HepG2 (cell line): ENCODE measurements at regions not wholly inside any gene's neighbourhood (a gene's known extent, or its start where the extent isn't known, plus 50 kb on each side); places are given as distances from the start of the nearest gene placed in this dataset.

Source experiments
- ATAC-seq: fragments of 200-7000 bp; cut with Tn5 transposase; 3 replicates; pipeline ENCODE4 v1.9.1; 2020; ENCODE audit warnings: mild to moderate bottlenecking, moderate library complexity
- BruUV-seq: library from RNA; stranded (reverse); fragments of 400-500 nt; replicated peaks from 2 replicates; lab custom pipeline; 2021; lab: Mats Ljungman, UMichigan
- CTCF ChIA-PET: fragments of 300-600 bp; formaldehyde crosslinking; extraction: SDS; loops from one replicate; lab custom pipeline; 2021; ENCODE audit warnings: low total read pairs, inconsistent platforms, low intra/inter-chr PET ratio; lab: Yijun Ruan, JAX
- POLR2A ChIA-PET: fragments of 350-600 bp; sonication (Branson Sonifier 250); formaldehyde crosslinking; loops from one replicate; lab custom pipeline; 2020; ENCODE audit warnings: antibody characterized with exemption, inconsistent platforms; lab: Yijun Ruan, JAX
- DNase-seq: peaks from one replicate; pipeline ENCODE4 v3.0.0-alpha.2; 2015; ENCODE audit warnings: low spot score
- FAIRE-seq: peaks from 3 replicates; lab custom pipeline; 2011; peaks lifted over from hg19 to GRCh38; lab: Jason Lieb, UNC
- H2AFZ ChIP-seq: one replicate; pipeline ENCODE4 v1.6.1; 2011; ENCODE audit warnings: low read length, inconsistent platforms
- H3K27ac ChIP-seq: fragments of 300-600 bp; 3 replicates; pipeline ENCODE4 v1.8.0; 2011; ENCODE audit warnings: mixed run types, mild to moderate bottlenecking, mixed read lengths, low read length, inconsistent platforms; ENCODE audit not compliant: insufficient read depth; ENCODE audit errors: extremely low read length
- H3K27me3 ChIP-seq, 2 experiments: fragments of 200-600 bp in 1 of 2; 2 replicates in 1 of 2; 3 replicates in 1 of 2; pipeline versions ENCODE4 v1.6.0 to v1.8.0; 2011; ENCODE audit warnings: low read length in 2 of 2, mild to moderate bottlenecking in 2 of 2, moderate library complexity in 2 of 2, inconsistent platforms in 1 of 2; ENCODE audit not compliant: insufficient read depth in 2 of 2, control insufficient read depth in 1 of 2
- H3K36me3 ChIP-seq, 2 experiments: fragments of 200-600 bp in 1 of 2; replicated peaks in 1 of 2; 2 replicates in 1 of 2; 3 replicates in 1 of 2; pipeline versions ENCODE4 v1.5.1 to v1.8.0; 2011; ENCODE audit warnings: low read length in 2 of 2, inconsistent platforms in 1 of 2; ENCODE audit not compliant: insufficient read depth in 2 of 2, control insufficient read depth in 1 of 2
- H3K4me1 ChIP-seq: 2 replicates; pipeline ENCODE4 v1.5.1; 2012; ENCODE audit warnings: low read length, inconsistent platforms; ENCODE audit not compliant: insufficient read depth
- H3K4me2 ChIP-seq: 2 replicates; pipeline ENCODE4 v1.6.0; 2011; ENCODE audit warnings: low read depth, low read length, inconsistent platforms
- H3K4me3 ChIP-seq, 3 experiments: fragments of 200-600 bp in 1 of 3; sonication (generic), shearing (Covaris generic) in 1 of 3; replicated peaks in 1 of 3; 2 replicates each; pipeline ENCODE4 v1.5.1; 2011 to 2016; ENCODE audit warnings: low read length in 3 of 3, inconsistent platforms in 2 of 3, low read depth in 2 of 3, mild to moderate bottlenecking in 2 of 3, control low read depth in 1 of 3, mixed read lengths in 1 of 3; ENCODE audit not compliant: insufficient read depth in 1 of 3
- H3K79me2 ChIP-seq: one replicate; pipeline ENCODE4 v1.6.1; 2011; ENCODE audit warnings: low read length, inconsistent platforms; ENCODE audit not compliant: insufficient read depth
- H3K9ac ChIP-seq: 2 replicates; pipeline ENCODE4 v1.6.0; 2011; ENCODE audit warnings: mild to moderate bottlenecking, low read depth, low read length, inconsistent platforms; ENCODE audit not compliant: insufficient read depth
- H3K9me3 ChIP-seq: 2 replicates; pipeline ENCODE4 v1.5.1; 2012; ENCODE audit warnings: mild to moderate bottlenecking, low read length
- H4K20me1 ChIP-seq: 2 replicates; pipeline ENCODE4 v1.6.0; 2011; ENCODE audit warnings: inconsistent platforms, mild to moderate bottlenecking, low read length, moderate library complexity; ENCODE audit not compliant: insufficient read depth
- JUN ChIP-seq: sonication (generic); formaldehyde crosslinking; IDR thresholded peaks from 2 replicates; pipeline ENCODE4 v1.4.0; 2020; ENCODE audit warnings: mild to moderate bottlenecking, missing genetic modification reagents
- KLF13 ChIP-seq: sonication (generic); formaldehyde crosslinking; IDR thresholded peaks from 2 replicates; pipeline ENCODE4 v1.4.0; 2020; ENCODE audit warnings: mild to moderate bottlenecking, missing genetic modification reagents
- RAD51 ChIP-seq: fragments of 450-650 bp; IDR thresholded peaks from 2 replicates; pipeline ENCODE4 v1.6.1; 2016; ENCODE audit warnings: borderline replicate concordance
- SYNCRIP ChIP-seq: fragments of 200-400 bp; formaldehyde crosslinking; IDR thresholded peaks from 2 replicates; pipeline ENCODE4 v1.6.1; 2018; ENCODE audit warnings: mild to moderate bottlenecking, low read depth, low read length; ENCODE audit not compliant: insufficient read depth
- TCF7L2 ChIP-seq: IDR thresholded peaks from 2 replicates; pipeline ENCODE4 v1.6.1; 2011; ENCODE audit warnings: mild to moderate bottlenecking, low read depth, low read length, moderate library complexity
- ZFP36L2 ChIP-seq: sonication (generic); formaldehyde crosslinking; IDR thresholded peaks from 2 replicates; pipeline ENCODE4 v1.4.0; 2020; ENCODE audit warnings: missing genetic modification reagents
- ZFP82 ChIP-seq: sonication (generic); formaldehyde crosslinking; IDR thresholded peaks from 2 replicates; pipeline ENCODE4 v1.5.1; 2020; ENCODE audit warnings: mild to moderate bottlenecking, missing genetic modification reagents, borderline replicate concordance
- ZFY ChIP-seq: sonication (generic); formaldehyde crosslinking; IDR thresholded peaks from 2 replicates; pipeline ENCODE4 v1.4.0; 2020; ENCODE audit warnings: missing genetic modification reagents
- ZMYM4 ChIP-seq: sonication (generic); formaldehyde crosslinking; IDR thresholded peaks from 2 replicates; pipeline ENCODE4 v1.8.1; 2023; ENCODE audit warnings: mild to moderate bottlenecking, missing genetic modification reagents
- WGBS: methylation state at CpG from one replicate; pipeline ENCODE4 v1.1.6; 2017; ENCODE audit warnings: low lambda C conversion rate; 5-methylcytosine and 5-hydroxymethylcytosine counted together
- in situ Hi-C: cut with HindIII; loops from 2 replicates; pipeline ENCODE4 v1.10.0; 2017; ENCODE audit warnings: low pct_unique_long_range_greater_than_20kb; ENCODE audit not compliant: extremely low pct_ligation_motif_present
- intact Hi-C: fragments of 100-400 bp; cut with micrococcal nuclease; formaldehyde crosslinking; loops from one replicate; pipeline ENCODE4 v1.10.0; 2022; ENCODE audit not compliant: unreplicated experiment
- TF ChIP-seq, protein P1 (sequence below): IDR thresholded peaks from 2 replicates; pipeline ENCODE4 v1.6.1; 2012; ENCODE audit warnings: inconsistent platforms
- TF ChIP-seq, protein P2 (sequence below): sonication (generic); formaldehyde crosslinking; IDR thresholded peaks from 2 replicates; pipeline ENCODE4 v1.5.0; 2020; ENCODE audit warnings: mild to moderate bottlenecking, missing genetic modification reagents
- TF ChIP-seq, protein P3 (sequence below), 2 experiments: fragments of 450-650 bp in 1 of 2; sonication (generic) in 1 of 2; formaldehyde crosslinking; IDR thresholded peaks; 2 replicates each; pipeline versions ENCODE4 v1.5.0 to v1.8.0; 2020 to 2022; ENCODE audit warnings: mild to moderate bottlenecking in 1 of 2, missing genetic modification reagents in 1 of 2
- TF ChIP-seq, protein P4 (sequence below): sonication (generic); formaldehyde crosslinking; IDR thresholded peaks from 2 replicates; pipeline ENCODE4 v1.8.1; 2022; ENCODE audit warnings: mild to moderate bottlenecking, missing genetic modification reagents
- TF ChIP-seq, protein P5 (sequence below): IDR thresholded peaks from 2 replicates; pipeline ENCODE4 v1.6.1; 2012; ENCODE audit warnings: low read length, improper control_type of control experiment
- TF ChIP-seq, protein P6 (sequence below): sonication (generic); formaldehyde crosslinking; IDR thresholded peaks from 2 replicates; pipeline ENCODE4 v1.4.0; 2020; ENCODE audit warnings: missing genetic modification reagents

DNA sequence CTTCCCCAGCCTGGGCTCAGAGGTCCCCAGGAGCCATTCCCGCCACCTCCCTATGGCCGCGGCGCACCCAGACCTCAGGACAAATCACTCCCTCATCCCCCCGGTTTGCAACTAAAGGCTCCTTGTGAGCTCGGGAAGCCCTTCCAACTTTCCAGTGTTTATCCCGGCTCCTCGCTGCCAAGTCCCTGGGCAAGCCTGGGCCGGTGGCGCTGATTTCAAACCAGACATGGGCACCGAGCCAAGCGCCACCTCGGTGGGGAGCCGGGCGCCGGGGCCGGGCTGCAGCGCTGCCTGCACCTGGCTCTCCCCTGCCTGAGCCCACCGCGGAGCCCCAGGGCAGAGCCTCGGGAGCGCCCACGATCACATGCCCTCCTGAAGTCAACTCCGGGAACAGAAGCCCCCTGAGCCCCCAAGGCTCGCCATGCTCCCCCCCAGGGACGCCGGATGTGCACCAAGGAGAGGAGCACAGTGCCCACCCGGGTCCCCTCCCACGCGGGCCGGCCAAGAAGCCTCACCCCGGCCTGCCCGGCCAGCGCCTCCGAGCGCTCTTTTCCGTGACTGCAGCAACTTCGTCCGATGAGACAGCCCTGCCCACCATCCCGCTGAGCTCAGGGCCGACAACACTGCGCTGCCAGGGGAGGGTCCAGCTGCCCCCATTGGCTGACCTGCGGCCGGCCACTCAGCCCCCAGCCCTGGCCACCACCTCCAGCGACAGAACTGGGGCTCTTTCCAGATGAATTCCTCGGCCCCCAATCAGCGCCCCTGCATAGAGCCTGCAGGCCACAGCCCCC is 50.0 kb downstream of the NCOR2 start:
- Histone ChIP-seq H2AFZ (no peak overlapping the region), H3K9ac (peak overlapping the region; percentile 90), H3K4me1 (peaks cover 45% of the 10 kb centered on the region), H3K27ac (peak overlapping the region; percentile 95), H3K4me2 (peak overlapping the region; percentile 93), H3K27me3 (no peaks in the 10 kb centered on the region), H3K79me2 (peaks cover 30% of the 10 kb centered on the region), H3K9me3 (no peaks in the 10 kb centered on the region), H3K4me3 (peak overlapping the region; percentile 79 to 85 (median 83)), H3K36me3 (no peaks in the 10 kb centered on the region; a peak in 1 of 5 replicates), H4K20me1 (peaks cover 5% of the 10 kb centered on the region)
- CTCF ChIA-PET, result no interaction called here
- no peak for FAIRE-seq
- ATAC-seq, result peak; percentile 70
- intact Hi-C loops, result loop anchor here (5.0 to 10.0 kb wide), 3 partner anchors 35 to 255 kb away; partner anchors contain the start of gene NCOR2
- in situ Hi-C loops, result no loop called here
- BruUV-seq, result no TSS peak
- POLR2A ChIA-PET, result interaction anchor here (1.2 to 2.5 kb wide), 2 partner anchors 49 to 129 kb away, joined by 3 to 12 read pairs; partner anchors contain the start of gene NCOR2
- 0% methylated on average over 4 of the region's 47 CpGs for WGBS
- no peak for DNase-seq
- TF ChIP-seq, protein P1, sequence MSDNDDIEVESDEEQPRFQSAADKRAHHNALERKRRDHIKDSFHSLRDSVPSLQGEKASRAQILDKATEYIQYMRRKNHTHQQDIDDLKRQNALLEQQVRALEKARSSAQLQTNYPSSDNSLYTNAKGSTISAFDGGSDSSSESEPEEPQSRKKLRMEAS, result no peak
- TF ChIP-seq RAD51 (no peak), KLF13 (CRISPR knock-in tag) (no peak), SYNCRIP (no peak), ZMYM4 (CRISPR knock-in tag) (no peak; the same call in 1 of the 2 replicates), ZFP36L2 (CRISPR knock-in tag) (no peak), ZFP82 (0 out of 2 replicates have a peak, but pooled peaks have one; percentile 13), TCF7L2 (no peak), ZFY (CRISPR knock-in tag) (0 out of 2 replicates have a peak, but pooled peaks have one; percentile 4), JUN (CRISPR knock-in tag) (no peak)
- TF ChIP-seq, protein P2, sequence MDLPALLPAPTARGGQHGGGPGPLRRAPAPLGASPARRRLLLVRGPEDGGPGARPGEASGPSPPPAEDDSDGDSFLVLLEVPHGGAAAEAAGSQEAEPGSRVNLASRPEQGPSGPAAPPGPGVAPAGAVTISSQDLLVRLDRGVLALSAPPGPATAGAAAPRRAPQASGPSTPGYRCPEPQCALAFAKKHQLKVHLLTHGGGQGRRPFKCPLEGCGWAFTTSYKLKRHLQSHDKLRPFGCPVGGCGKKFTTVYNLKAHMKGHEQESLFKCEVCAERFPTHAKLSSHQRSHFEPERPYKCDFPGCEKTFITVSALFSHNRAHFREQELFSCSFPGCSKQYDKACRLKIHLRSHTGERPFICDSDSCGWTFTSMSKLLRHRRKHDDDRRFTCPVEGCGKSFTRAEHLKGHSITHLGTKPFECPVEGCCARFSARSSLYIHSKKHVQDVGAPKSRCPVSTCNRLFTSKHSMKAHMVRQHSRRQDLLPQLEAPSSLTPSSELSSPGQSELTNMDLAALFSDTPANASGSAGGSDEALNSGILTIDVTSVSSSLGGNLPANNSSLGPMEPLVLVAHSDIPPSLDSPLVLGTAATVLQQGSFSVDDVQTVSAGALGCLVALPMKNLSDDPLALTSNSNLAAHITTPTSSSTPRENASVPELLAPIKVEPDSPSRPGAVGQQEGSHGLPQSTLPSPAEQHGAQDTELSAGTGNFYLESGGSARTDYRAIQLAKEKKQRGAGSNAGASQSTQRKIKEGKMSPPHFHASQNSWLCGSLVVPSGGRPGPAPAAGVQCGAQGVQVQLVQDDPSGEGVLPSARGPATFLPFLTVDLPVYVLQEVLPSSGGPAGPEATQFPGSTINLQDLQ (CRISPR knock-in tag), result no peak
- TF ChIP-seq, protein P3, sequence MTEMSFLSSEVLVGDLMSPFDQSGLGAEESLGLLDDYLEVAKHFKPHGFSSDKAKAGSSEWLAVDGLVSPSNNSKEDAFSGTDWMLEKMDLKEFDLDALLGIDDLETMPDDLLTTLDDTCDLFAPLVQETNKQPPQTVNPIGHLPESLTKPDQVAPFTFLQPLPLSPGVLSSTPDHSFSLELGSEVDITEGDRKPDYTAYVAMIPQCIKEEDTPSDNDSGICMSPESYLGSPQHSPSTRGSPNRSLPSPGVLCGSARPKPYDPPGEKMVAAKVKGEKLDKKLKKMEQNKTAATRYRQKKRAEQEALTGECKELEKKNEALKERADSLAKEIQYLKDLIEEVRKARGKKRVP (CRISPR knock-in tag; IDR thresholded peaks at IDR 0.05), result no peak
- TF ChIP-seq, protein P4, sequence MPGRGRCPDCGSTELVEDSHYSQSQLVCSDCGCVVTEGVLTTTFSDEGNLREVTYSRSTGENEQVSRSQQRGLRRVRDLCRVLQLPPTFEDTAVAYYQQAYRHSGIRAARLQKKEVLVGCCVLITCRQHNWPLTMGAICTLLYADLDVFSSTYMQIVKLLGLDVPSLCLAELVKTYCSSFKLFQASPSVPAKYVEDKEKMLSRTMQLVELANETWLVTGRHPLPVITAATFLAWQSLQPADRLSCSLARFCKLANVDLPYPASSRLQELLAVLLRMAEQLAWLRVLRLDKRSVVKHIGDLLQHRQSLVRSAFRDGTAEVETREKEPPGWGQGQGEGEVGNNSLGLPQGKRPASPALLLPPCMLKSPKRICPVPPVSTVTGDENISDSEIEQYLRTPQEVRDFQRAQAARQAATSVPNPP, result no peak
- TF ChIP-seq, protein P5, sequence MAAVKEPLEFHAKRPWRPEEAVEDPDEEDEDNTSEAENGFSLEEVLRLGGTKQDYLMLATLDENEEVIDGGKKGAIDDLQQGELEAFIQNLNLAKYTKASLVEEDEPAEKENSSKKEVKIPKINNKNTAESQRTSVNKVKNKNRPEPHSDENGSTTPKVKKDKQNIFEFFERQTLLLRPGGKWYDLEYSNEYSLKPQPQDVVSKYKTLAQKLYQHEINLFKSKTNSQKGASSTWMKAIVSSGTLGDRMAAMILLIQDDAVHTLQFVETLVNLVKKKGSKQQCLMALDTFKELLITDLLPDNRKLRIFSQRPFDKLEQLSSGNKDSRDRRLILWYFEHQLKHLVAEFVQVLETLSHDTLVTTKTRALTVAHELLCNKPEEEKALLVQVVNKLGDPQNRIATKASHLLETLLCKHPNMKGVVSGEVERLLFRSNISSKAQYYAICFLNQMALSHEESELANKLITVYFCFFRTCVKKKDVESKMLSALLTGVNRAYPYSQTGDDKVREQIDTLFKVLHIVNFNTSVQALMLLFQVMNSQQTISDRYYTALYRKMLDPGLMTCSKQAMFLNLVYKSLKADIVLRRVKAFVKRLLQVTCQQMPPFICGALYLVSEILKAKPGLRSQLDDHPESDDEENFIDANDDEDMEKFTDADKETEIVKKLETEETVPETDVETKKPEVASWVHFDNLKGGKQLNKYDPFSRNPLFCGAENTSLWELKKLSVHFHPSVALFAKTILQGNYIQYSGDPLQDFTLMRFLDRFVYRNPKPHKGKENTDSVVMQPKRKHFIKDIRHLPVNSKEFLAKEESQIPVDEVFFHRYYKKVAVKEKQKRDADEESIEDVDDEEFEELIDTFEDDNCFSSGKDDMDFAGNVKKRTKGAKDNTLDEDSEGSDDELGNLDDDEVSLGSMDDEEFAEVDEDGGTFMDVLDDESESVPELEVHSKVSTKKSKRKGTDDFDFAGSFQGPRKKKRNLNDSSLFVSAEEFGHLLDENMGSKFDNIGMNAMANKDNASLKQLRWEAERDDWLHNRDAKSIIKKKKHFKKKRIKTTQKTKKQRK, result no peak
- TF ChIP-seq, protein P6, sequence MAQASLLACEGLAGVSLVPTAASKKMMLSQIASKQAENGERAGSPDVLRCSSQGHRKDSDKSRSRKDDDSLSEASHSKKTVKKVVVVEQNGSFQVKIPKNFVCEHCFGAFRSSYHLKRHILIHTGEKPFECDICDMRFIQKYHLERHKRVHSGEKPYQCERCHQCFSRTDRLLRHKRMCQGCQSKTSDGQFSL, result no peak
